ENCODE measurements at regions not wholly inside any gene's neighbourhood (a gene's known extent, or its start where the extent isn't known, plus 50 kb on each side); places are given as distances from the start of the nearest gene placed in this dataset.

DNA sequence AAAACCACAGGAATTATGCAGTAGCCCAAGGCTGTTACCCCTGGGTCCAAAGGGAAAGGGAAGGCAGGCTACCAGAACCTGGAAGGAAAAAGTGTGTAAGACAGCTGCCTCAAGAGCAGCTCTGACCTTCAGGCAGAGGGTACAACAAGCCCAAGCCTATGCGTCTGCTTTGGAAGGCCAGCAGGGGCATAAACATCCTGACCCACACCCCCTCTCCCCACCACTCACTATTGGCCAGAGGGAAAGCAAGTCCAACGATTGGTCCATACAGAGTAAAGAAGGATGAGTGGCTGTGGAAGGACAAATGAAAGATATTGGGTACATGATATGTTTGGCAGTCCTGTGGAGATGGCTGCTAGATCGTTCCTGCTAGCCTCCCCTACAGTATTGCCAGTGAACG is 227.6 kb upstream of the HNRNPA3 start:
- no peak overlapping the region for H3K4me3 ChIP-seq (ENCODE audit: low read length)
- no peaks in the 10 kb centered on the region for H3K27me3 ChIP-seq (ENCODE audit: control insufficient read depth, insufficient read depth, low read length)
- no peaks in the 10 kb centered on the region for H3K9me3 ChIP-seq (replicated peaks; ENCODE audit: control insufficient read depth, low read depth, low read length)
- no peaks in the 10 kb centered on the region for H3K36me3 ChIP-seq (ENCODE audit: control insufficient read depth, insufficient read depth, low read length)
- no peak for DNase-seq
- no peaks in the 10 kb centered on the region for H3K4me1 ChIP-seq (ENCODE audit: control insufficient read depth, insufficient read depth, low read length)
- WGBS (ENCODE audit: insufficient coverage), result 80% methylated on average over 1 of the region's 4 CpGs
- H3K27ac ChIP-seq (ENCODE audit: low read length), result no peak overlapping the region

DNA sequence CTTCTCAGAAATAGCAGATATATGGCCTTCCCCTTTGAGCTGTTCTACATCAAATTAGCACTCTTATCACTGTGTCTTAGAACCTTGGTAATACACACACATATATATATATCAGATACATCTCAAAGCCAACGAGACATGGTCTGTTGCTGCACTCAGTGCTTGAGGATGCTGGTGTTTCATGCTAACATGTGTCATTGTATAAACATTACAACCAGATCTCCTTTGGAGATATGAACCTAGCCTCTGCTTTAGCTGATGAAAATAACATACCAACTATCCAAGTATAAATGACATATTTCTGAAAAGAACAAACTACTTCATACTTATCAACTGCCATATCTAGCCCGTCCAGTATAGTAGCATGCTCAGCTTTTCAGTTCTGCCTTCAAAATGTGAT is 226.7 kb upstream of the HNRNPA3 start:
- Histone ChIP-seq H3K4me1 (ENCODE audit: control insufficient read depth, insufficient read depth, low read length) (no peaks in the 10 kb centered on the region), H3K4me3 (ENCODE audit: low read length) (no peak overlapping the region), H3K27ac (ENCODE audit: low read length) (no peak overlapping the region), H3K36me3 (ENCODE audit: control insufficient read depth, insufficient read depth, low read length) (no peaks in the 10 kb centered on the region), H3K9me3 (replicated peaks; ENCODE audit: control insufficient read depth, low read depth, low read length) (no peaks in the 10 kb centered on the region), H3K27me3 (ENCODE audit: control insufficient read depth, insufficient read depth, low read length) (no peaks in the 10 kb centered on the region)
- DNase-seq, result no peak
- 100% methylated on average over 1 of the region's 2 CpGs for WGBS (ENCODE audit: insufficient coverage)

GRCh38 chr2:176986487-176986886 is 226.1 kb upstream of the HNRNPA3 start:
- WGBS (ENCODE audit: insufficient coverage), result 79% methylated on average over 3 of the region's 5 CpGs
- Histone ChIP-seq H3K4me3 (ENCODE audit: low read length) (no peak overlapping the region), H3K27ac (ENCODE audit: low read length) (no peak overlapping the region), H3K4me1 (ENCODE audit: control insufficient read depth, insufficient read depth, low read length) (no peaks in the 10 kb centered on the region), H3K9me3 (replicated peaks; ENCODE audit: control insufficient read depth, low read depth, low read length) (no peaks in the 10 kb centered on the region), H3K36me3 (ENCODE audit: control insufficient read depth, insufficient read depth, low read length) (no peaks in the 10 kb centered on the region), H3K27me3 (ENCODE audit: control insufficient read depth, insufficient read depth, low read length) (no peaks in the 10 kb centered on the region)
- no peak for DNase-seq

DNA sequence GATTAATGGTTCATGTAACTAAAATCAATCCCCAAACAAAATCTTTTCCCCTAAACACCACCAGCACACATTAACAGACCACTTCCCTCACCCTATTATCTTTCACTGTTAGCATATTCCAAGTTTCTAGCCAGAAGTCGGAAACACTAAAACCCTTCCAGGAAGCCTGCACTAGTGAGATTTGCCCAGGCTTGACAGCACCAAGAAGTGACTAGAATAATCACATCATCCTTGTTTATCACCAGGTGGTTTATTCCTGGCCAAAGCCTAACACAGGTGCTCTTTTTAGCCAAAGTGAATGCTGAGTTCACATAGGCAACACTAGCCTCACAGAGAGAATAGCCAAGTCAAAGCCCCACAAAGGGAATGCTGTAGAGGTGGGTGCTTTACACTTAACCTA is 221.2 kb upstream of the HNRNPA3 start:
- no peaks in the 10 kb centered on the region for H3K9me3 ChIP-seq (replicated peaks; ENCODE audit: control insufficient read depth, low read depth, low read length)
- H3K4me1 ChIP-seq (ENCODE audit: control insufficient read depth, insufficient read depth, low read length), result no peaks in the 10 kb centered on the region
- no peaks in the 10 kb centered on the region for H3K27me3 ChIP-seq (ENCODE audit: control insufficient read depth, insufficient read depth, low read length)
- WGBS (ENCODE audit: insufficient coverage), result 71% methylated on average over 1 of the region's 1 CpG
- no peaks in the 10 kb centered on the region for H3K36me3 ChIP-seq (ENCODE audit: control insufficient read depth, insufficient read depth, low read length)
- no peak overlapping the region for H3K27ac ChIP-seq (ENCODE audit: low read length)
- H3K4me3 ChIP-seq (ENCODE audit: low read length), result no peak overlapping the region
- no peak for DNase-seq

DNA sequence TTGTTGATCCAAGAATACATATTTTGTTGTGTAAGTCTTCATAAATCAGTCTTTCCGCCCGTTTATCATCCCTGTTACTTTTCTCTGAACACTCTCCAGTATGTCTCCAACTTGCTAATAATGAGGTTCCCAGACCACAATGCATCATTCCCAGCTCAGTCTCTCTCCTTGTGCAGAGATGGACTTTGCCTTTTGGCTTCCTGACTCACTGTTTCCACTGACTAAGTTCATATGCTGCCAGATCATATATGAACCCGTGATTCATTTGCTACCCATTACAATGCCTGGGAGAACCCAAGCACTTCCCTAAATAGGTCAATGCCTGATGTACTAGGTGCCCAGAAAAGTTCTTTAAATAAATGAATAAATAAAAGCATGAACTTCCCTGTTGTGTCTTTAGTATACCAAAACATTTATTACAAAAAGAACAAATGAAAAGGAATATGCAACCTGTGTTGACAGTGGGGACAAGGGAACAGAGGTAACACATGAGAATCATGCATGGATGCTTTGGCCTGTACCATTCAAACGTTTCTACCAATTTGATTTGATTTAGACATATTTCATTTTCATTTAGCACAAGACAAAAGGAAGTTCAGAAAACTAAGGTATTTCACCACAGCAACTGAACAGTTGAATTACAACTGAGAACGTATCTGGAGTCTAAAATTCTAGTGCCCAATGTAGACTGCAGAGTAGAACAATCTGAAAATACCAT is 215.4 kb upstream of the HNRNPA3 start:
- 6% methylated on average over 3 of the region's 5 CpGs for WGBS (ENCODE audit: insufficient coverage)
- H3K9me3 ChIP-seq (replicated peaks; ENCODE audit: control insufficient read depth, low read depth, low read length), result no peaks in the 10 kb centered on the region
- no peaks in the 10 kb centered on the region for H3K36me3 ChIP-seq (ENCODE audit: control insufficient read depth, insufficient read depth, low read length)
- no peaks in the 10 kb centered on the region for H3K27me3 ChIP-seq (ENCODE audit: control insufficient read depth, insufficient read depth, low read length)
- DNase-seq, result peak; percentile 93
- H3K27ac ChIP-seq (ENCODE audit: low read length), result no peak overlapping the region
- H3K4me1 ChIP-seq (ENCODE audit: control insufficient read depth, insufficient read depth, low read length), result peaks cover 4% of the 10 kb centered on the region
- no peak overlapping the region for H3K4me3 ChIP-seq (ENCODE audit: low read length)

DNA sequence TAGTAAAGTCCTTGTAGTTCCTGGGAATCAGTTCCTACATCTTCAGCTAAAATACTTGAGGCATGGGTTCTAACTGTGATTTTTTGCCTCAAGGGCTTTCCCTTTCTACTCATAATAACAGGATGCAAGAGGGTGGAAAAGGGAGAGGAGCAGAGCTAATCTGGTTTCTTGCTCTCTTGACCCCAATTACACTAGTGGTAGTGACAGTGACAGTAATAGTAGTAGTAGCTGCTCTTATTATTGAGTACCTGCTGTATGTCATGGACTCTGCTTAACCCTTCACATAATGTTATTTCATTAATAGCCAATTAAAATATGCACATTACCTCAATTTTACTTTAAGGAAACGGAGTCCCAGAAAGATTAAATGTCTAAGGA is 214.8 kb upstream of the HNRNPA3 start:
- no peaks in the 10 kb centered on the region for H3K27me3 ChIP-seq (ENCODE audit: control insufficient read depth, insufficient read depth, low read length)
- 80% methylated on average over 1 of the region's 1 CpG for WGBS (ENCODE audit: insufficient coverage)
- no peaks in the 10 kb centered on the region for H3K36me3 ChIP-seq (ENCODE audit: control insufficient read depth, insufficient read depth, low read length)
- no peak overlapping the region for H3K27ac ChIP-seq (ENCODE audit: low read length)
- no peaks in the 10 kb centered on the region for H3K9me3 ChIP-seq (replicated peaks; ENCODE audit: control insufficient read depth, low read depth, low read length)
- no peak for DNase-seq
- peaks cover 4% of the 10 kb centered on the region for H3K4me1 ChIP-seq (ENCODE audit: control insufficient read depth, insufficient read depth, low read length)
- no peak overlapping the region for H3K4me3 ChIP-seq (ENCODE audit: low read length)

- peak; percentile 95 for DNase-seq
- peak overlapping the region; percentile 44 for H3K27ac ChIP-seq (ENCODE audit: low read length)
- H3K9me3 ChIP-seq (replicated peaks; ENCODE audit: control insufficient read depth, low read depth, low read length), result no peaks in the 10 kb centered on the region
- H3K4me1 ChIP-seq (ENCODE audit: control insufficient read depth, insufficient read depth, low read length), result peaks cover 4% of the 10 kb centered on the region
- no peaks in the 10 kb centered on the region for H3K27me3 ChIP-seq (ENCODE audit: control insufficient read depth, insufficient read depth, low read length)
- H3K36me3 ChIP-seq (ENCODE audit: control insufficient read depth, insufficient read depth, low read length), result no peaks in the 10 kb centered on the region
- no CpG with 5 or more reads among the region's 1 CpG for WGBS (ENCODE audit: insufficient coverage)
- H3K4me3 ChIP-seq (ENCODE audit: low read length), result no peak overlapping the region
These were observed 213.3 kb upstream of the HNRNPA3 start for GRCh38 chr2:176999301-176999700.

DNA sequence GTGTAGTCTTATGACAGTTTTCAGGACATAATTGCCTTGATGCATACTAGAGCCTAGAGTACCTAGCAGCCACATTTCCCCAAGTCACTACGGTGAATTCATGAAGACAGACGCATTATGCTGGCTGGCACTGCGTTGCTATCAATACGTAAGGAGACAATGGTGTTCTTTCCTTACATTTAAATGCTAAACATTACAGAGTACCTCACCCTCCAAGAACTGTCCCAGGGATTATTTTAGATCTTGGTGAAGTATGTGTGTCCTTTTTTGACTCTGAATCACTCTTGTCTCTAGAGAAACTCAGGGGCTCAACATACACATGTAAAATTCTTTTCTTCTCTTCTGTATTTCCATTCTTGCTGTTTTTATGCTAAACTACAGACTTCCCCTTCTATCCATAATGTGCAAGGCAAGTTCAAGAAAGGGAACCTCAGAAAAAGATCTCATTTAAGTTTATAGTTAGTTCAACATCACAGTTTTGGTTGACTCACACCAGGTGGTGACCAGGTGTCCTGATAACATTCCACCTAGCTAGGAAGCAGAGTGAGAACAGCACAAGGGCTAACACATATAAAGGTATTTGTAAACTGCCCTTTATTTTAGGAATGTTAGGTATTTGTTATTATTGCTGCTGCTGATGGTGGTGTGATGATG is 212.4 kb upstream of the HNRNPA3 start:
- WGBS (ENCODE audit: insufficient coverage), result no CpG with 5 or more reads among the region's 4 CpGs
- peaks cover 4% of the 10 kb centered on the region for H3K4me1 ChIP-seq (ENCODE audit: control insufficient read depth, insufficient read depth, low read length)

DNA sequence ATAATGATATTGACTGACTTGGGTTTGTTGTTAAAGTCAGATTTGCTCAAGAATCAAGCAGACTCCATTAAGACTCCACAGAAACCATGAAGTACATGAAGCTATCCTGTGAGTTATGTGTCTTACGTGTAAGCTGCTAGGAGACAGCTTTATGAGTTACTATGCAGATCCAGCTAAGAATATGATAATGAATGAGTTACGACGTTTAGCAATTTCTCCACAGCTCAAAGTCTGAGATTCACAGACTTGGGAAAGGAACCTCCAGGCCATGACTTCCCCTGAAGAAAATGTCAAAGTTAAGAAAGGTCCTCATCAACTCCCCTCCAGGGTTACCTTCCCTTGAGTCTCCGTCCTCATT is 211.9 kb upstream of the HNRNPA3 start:
- no CpG with 5 or more reads among the region's 4 CpGs for WGBS (ENCODE audit: insufficient coverage)
- no peaks in the 10 kb centered on the region for H3K9me3 ChIP-seq (replicated peaks; ENCODE audit: control insufficient read depth, low read depth, low read length)

More for the DNA sequence above, 212.4 kb upstream of the HNRNPA3 start:
- no peak overlapping the region for H3K27ac ChIP-seq (ENCODE audit: low read length)
- no peaks in the 10 kb centered on the region for H3K9me3 ChIP-seq (replicated peaks; ENCODE audit: control insufficient read depth, low read depth, low read length)
- H3K27me3 ChIP-seq (ENCODE audit: control insufficient read depth, insufficient read depth, low read length), result no peaks in the 10 kb centered on the region
- H3K4me3 ChIP-seq (ENCODE audit: low read length), result no peak overlapping the region
- DNase-seq, result no peak
- H3K36me3 ChIP-seq (ENCODE audit: control insufficient read depth, insufficient read depth, low read length), result no peaks in the 10 kb centered on the region

DNA sequence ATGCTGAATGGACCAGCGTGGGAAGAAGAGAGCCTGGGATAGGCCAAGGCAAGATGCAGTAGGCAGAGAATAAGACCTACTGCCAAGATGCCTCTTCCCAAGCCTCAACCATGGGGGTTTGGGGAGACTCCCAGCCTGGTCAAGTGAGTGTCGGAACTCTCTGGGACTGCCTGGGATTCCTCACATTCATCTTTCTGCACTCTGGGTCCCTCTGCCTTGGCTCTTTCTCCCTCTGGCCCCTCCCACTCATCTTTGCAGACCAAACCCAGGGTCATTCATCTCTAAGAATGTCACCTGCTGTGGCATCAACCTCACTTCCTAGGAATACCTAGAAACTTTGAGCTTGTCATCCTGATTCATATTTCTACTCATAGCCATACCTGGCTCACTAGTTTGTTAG is 211.3 kb upstream of the HNRNPA3 start:
- H3K4me3 ChIP-seq (ENCODE audit: low read length), result no peak overlapping the region
- H3K9me3 ChIP-seq (replicated peaks; ENCODE audit: control insufficient read depth, low read depth, low read length), result no peaks in the 10 kb centered on the region
- 100% methylated on average over 1 of the region's 2 CpGs for WGBS (ENCODE audit: insufficient coverage)
- no peak for DNase-seq
- H3K27ac ChIP-seq (ENCODE audit: low read length), result no peak overlapping the region
- H3K36me3 ChIP-seq (ENCODE audit: control insufficient read depth, insufficient read depth, low read length), result no peaks in the 10 kb centered on the region
- H3K27me3 ChIP-seq (ENCODE audit: control insufficient read depth, insufficient read depth, low read length), result no peaks in the 10 kb centered on the region
- H3K4me1 ChIP-seq (ENCODE audit: control insufficient read depth, insufficient read depth, low read length), result peaks cover 4% of the 10 kb centered on the region

More for the DNA sequence above, 211.9 kb upstream of the HNRNPA3 start:
- Histone ChIP-seq H3K36me3 (ENCODE audit: control insufficient read depth, insufficient read depth, low read length) (no peaks in the 10 kb centered on the region), H3K4me3 (ENCODE audit: low read length) (no peak overlapping the region), H3K27ac (ENCODE audit: low read length) (no peak overlapping the region), H3K27me3 (ENCODE audit: control insufficient read depth, insufficient read depth, low read length) (no peaks in the 10 kb centered on the region), H3K4me1 (ENCODE audit: control insufficient read depth, insufficient read depth, low read length) (peaks cover 4% of the 10 kb centered on the region)
- DNase-seq, result no peak
